ENCODE measurements at regions not wholly inside any gene's neighbourhood (a gene's known extent, or its start where the extent isn't known, plus 50 kb on each side); places are given as distances from the start of the nearest gene placed in this dataset.

DNA sequence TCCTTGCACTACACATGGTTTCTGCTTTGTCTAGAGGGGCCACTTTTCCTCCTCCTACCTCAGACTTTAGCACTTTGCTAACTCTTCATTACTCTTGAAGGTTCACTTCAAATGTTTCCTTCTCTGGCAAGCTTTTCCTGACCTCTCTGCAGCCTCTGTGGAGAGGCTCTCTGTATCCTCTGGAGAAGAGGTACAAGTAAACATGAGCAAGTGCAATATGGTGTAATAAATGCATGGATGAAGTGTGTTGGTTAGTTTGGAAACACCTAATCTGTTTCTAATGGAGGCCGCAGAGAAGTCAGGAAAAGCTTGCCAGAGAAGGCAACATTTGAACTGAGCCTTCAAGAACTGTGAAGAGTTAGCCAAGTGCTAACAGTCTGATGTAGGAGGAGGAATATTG, 329.3 kb downstream of the GRIN2B start:
- no peaks in the 10 kb centered on the region for H3K36me3 Mint-ChIP-seq
- H3K4me1 Mint-ChIP-seq (ENCODE audit: low read depth) = no peaks in the 10 kb centered on the region
- peaks cover 3% of the 10 kb centered on the region for H3K27me3 Mint-ChIP-seq
- H3K9me3 Mint-ChIP-seq (ENCODE audit: low read depth) = no peaks in the 10 kb centered on the region
- no peak overlapping the region for H3K27ac Mint-ChIP-seq
- H3K4me3 Mint-ChIP-seq = no peak overlapping the region

DNA sequence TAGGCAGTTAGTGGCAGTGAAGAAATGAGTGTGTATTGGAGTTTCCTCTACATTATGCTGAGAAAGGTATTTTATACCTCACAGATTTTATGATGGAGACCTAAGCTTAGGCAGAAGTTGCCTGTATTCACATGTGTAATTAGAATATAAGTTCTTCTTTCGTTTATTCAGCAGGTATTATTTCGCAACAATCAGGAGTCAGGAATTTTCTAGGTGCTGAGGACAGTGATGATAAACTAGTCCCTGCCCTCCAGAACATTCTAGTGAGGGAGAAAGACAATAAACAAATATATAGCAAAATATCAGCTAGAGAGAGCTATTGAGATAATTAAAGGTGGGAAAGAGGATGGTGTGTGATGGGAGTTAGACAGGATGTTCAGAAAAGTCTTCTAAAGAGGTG, 345.7 kb downstream of the GRIN2B start:
- H3K27ac Mint-ChIP-seq = no peak overlapping the region
- no peaks in the 10 kb centered on the region for H3K9me3 Mint-ChIP-seq (ENCODE audit: low read depth)
- no peaks in the 10 kb centered on the region for H3K4me1 Mint-ChIP-seq (ENCODE audit: low read depth)
- H3K36me3 Mint-ChIP-seq = no peaks in the 10 kb centered on the region
- peaks cover 10% of the 10 kb centered on the region for H3K27me3 Mint-ChIP-seq
- H3K4me3 Mint-ChIP-seq = no peak overlapping the region

DNA sequence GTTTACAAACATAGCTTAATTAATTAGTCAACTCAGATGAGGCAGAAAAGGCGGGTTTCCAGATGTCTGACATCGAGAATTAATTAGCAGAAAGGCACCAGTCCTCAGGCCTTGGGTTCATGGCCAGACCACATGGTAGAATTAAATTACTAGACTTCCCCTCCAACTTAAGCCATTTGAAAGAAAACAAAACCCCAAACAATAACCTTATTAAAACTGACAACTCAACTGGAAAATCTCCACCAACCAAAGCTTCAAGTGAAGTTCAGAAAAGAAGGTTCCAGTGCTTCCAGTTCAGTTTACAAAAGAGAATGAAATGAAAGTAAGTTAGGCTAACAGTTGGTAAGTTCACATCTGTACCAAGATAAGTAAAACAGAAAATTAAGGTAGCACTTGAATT, 349.5 kb downstream of the GRIN2B start:
- H3K4me3 Mint-ChIP-seq = no peak overlapping the region
- no peak overlapping the region for H3K27ac Mint-ChIP-seq
- peaks cover 8% of the 10 kb centered on the region for H3K27me3 Mint-ChIP-seq
- H3K36me3 Mint-ChIP-seq = no peaks in the 10 kb centered on the region
- H3K9me3 Mint-ChIP-seq (ENCODE audit: low read depth) = no peaks in the 10 kb centered on the region
- H3K4me1 Mint-ChIP-seq (ENCODE audit: low read depth) = no peaks in the 10 kb centered on the region

DNA sequence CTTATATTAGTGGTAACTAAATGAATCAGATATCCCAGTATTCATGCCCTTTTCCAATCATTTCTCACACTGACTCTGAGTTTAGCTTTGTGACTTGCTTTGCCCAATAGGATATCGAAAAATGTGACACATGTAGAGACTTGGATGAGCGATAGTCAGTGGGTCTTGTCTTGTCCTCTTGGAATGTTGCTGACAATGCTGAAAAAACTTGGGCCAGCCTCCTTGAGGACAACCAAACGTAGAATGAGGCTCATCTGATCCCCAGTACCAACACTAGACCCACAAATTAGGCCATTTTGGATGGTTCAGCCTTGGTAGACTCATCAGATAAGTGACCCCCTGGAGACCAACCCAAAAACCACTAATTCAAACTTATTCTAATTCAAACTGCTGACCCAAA, 351.0 kb downstream of the GRIN2B start:
- Mint-ChIP-seq H3K4me3 (no peak overlapping the region), H3K36me3 (no peaks in the 10 kb centered on the region), H3K27ac (no peak overlapping the region), H3K27me3 (peaks cover 8% of the 10 kb centered on the region), H3K4me1 (ENCODE audit: low read depth) (no peaks in the 10 kb centered on the region), H3K9me3 (ENCODE audit: low read depth) (no peaks in the 10 kb centered on the region)

DNA sequence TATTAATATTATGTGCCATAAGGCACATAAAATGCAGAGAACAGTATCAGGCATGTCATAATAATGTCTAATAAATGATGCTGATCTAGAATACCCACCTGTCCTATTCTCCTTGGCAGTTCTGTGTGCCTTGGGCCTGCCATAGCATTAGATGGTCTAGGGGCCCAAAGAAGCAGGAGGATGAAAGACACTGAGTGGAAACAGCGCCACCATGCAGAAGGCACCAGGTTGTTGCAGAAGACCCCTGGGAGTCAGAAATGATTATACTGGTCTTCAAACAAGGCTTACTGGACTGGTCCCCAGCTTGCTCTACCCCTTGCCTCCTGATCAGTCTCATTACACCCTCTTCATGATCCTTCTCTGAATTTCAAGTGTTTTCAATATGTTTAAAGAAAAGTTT, 353.3 kb downstream of the GRIN2B start:
- no peaks in the 10 kb centered on the region for H3K4me1 Mint-ChIP-seq (ENCODE audit: low read depth)
- no peaks in the 10 kb centered on the region for H3K36me3 Mint-ChIP-seq
- H3K27ac Mint-ChIP-seq = no peak overlapping the region
- H3K9me3 Mint-ChIP-seq (ENCODE audit: low read depth) = no peaks in the 10 kb centered on the region
- no peak overlapping the region for H3K4me3 Mint-ChIP-seq
- H3K27me3 Mint-ChIP-seq = peaks cover 2% of the 10 kb centered on the region

DNA sequence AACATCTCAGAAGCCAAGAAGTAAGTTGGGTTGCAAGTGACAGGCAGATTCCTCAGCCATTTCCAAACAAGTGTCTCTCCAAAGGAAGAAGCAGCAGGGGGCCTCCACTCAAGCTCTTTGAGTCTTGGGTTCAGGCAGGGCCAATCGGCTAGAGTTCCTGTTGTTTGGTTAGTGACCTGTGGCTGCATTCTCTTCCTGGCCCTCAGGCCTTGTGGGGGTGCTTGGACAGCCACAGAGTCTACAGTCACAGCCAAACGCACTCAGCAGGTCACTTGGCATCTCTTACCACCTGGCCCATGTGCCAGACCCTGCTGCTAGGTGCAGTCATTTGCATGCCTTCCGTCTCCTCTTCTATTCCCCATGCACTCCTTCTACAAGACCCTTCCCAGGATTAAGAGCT, 353.9 kb downstream of the GRIN2B start:
- Mint-ChIP-seq H3K27ac (no peak overlapping the region), H3K27me3 (peaks cover 2% of the 10 kb centered on the region), H3K9me3 (ENCODE audit: low read depth) (no peaks in the 10 kb centered on the region)

DNA sequence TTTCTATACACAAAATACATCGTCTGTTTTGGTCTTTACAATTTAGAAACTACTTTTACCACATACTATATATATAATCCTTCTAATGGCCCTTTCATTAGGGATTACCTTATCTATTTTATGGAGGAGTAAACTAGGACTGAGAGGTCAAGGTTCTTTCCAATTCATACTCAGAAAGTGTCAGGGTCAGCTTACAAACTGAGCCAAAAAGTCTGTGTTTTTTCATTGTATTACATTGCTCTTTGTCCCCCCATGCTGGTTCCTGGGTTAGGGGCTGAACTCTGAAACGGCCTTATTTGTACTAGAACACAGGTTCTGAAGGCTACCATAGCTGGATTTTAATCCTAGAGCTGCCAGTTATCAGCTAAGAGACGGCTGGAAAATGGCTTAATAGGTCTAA, 368.1 kb downstream of the GRIN2B start:
- Mint-ChIP-seq H3K4me3 (no peak overlapping the region), H3K9me3 (ENCODE audit: low read depth) (no peaks in the 10 kb centered on the region), H3K27ac (no peak overlapping the region), H3K4me1 (ENCODE audit: low read depth) (no peaks in the 10 kb centered on the region), H3K27me3 (no peaks in the 10 kb centered on the region), H3K36me3 (no peaks in the 10 kb centered on the region)

More for the DNA sequence above, 353.9 kb downstream of the GRIN2B start:
- no peak overlapping the region for H3K4me3 Mint-ChIP-seq
- H3K36me3 Mint-ChIP-seq = no peaks in the 10 kb centered on the region
- no peaks in the 10 kb centered on the region for H3K4me1 Mint-ChIP-seq (ENCODE audit: low read depth)

DNA sequence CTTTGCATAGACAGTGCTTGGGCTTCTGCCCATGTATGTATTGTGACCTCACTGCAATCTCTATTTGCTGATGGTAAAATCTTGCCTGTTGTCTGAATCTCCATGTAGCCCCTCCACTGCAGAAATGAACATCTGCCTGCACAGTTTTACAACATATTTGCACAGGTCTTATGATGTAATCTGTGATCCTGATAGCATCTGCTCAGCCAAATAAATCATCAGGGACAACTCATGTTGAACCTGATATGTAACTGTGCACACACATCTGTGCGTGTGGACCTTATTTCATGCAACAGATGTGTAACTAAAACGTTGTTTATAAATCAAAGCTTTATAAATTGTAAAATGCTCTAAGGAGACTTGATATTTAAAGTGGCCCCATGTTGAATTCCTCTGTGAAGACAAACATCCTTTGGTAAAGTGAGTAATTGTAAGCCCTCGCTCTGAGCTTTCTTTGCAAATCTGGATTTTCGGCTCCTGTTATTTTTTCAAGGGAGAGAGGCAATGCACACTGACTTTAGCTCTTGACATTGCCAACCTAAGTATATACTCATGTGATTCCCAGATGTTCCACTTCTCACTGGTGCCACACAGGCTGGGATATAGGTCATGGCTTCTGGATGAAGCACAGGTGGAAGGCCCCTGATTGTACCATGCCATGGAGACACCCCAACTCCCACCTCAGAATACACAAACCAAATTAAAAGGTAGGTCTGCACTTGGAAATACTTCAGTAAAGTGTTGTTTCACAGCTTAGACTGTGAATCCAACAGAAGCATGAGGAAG, 371.3 kb downstream of the GRIN2B start:
- Mint-ChIP-seq H3K9me3 (ENCODE audit: low read depth) (no peaks in the 10 kb centered on the region), H3K4me3 (no peak overlapping the region), H3K27ac (no peak overlapping the region), H3K36me3 (no peaks in the 10 kb centered on the region), H3K27me3 (peaks cover 4% of the 10 kb centered on the region), H3K4me1 (ENCODE audit: low read depth) (no peaks in the 10 kb centered on the region)

DNA sequence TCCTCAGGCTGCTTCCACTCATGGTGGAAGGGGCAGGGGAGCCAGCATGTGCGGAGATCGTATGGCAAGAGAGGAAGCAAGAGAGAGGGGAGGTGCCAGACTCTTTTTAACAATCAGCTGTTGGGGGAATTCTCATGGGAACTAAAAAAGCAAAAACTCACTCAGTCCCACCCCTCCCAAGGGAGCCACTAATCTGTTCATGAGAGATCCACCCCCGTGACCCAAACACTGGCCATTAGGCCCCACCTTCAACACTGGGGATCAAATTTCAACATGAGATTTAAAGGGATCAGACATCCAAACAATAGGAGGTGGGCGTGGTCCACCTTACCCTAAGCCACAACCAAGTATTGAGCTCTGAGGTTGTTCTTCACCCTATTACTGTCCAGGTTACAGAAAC, 375.1 kb downstream of the GRIN2B start:
- Mint-ChIP-seq H3K9me3 (ENCODE audit: low read depth) (no peaks in the 10 kb centered on the region), H3K27me3 (peaks cover 4% of the 10 kb centered on the region), H3K36me3 (no peaks in the 10 kb centered on the region), H3K4me3 (no peak overlapping the region), H3K4me1 (ENCODE audit: low read depth) (no peaks in the 10 kb centered on the region), H3K27ac (no peak overlapping the region)

DNA sequence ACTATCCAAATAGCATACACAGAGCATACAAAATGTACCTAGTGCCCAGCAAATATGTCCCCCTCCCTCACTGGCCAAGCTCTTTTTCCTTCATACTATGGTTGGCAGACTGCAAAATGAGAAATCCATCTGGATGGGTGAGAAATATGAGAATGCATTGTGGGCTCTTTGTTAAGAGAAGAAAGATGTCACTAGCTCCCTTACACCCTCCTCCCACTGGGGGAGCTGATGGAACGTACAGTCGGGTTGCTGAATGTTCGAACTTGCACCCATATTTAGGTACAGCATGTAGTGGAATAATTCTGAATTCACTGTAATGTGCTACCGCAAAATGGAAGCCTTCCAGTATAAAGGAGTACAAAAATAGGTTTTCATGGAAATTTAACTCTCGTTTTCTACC, 377.4 kb downstream of the GRIN2B start:
- no peaks in the 10 kb centered on the region for H3K36me3 Mint-ChIP-seq
- H3K27ac Mint-ChIP-seq = no peak overlapping the region
- H3K27me3 Mint-ChIP-seq = peaks cover 4% of the 10 kb centered on the region
- H3K4me3 Mint-ChIP-seq = no peak overlapping the region
- H3K9me3 Mint-ChIP-seq (ENCODE audit: low read depth) = no peaks in the 10 kb centered on the region
- H3K4me1 Mint-ChIP-seq (ENCODE audit: low read depth) = no peaks in the 10 kb centered on the region

DNA sequence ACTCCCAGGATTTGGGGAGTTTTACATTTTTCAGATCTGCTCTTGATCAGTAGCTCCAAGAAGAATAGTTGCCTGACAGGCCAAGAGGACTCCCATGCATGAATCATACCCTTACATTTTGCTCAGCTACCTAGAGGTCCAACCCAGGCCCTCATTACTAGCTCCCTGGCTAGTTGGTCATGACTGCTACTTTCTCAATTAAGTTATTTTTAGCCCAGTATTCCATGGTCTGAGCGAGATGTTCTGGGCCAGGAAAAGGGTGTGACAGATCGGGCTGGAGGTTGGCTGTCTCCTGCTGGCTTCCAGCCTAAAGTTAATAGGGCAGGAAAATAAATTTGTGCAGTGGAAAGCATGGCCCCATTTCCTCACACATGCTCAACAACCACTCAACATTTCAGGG, 379.2 kb downstream of the GRIN2B start:
- Mint-ChIP-seq H3K27ac (no peak overlapping the region), H3K27me3 (peaks cover 4% of the 10 kb centered on the region), H3K36me3 (no peaks in the 10 kb centered on the region), H3K9me3 (ENCODE audit: low read depth) (no peaks in the 10 kb centered on the region), H3K4me1 (ENCODE audit: low read depth) (no peaks in the 10 kb centered on the region), H3K4me3 (no peak overlapping the region)

DNA sequence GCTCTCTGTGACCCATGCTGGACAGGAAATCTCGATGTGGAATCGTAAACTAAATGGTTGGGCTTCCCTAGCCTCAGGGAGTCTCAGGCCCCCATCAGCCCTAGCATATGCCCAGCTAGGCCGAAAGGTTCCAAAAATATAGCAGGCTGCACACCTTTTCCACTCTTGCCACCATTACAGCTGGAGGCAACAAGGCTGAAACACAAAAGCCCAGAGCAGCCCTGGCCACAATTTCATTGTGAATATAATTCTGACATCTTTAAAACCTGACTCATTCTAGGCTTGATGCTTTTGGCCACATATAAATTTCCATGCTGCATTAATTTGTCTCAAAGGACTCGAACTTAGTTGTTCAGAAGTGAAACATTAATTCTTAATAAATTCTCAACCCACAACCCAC, 382.2 kb downstream of the GRIN2B start:
- no peaks in the 10 kb centered on the region for H3K9me3 Mint-ChIP-seq (ENCODE audit: low read depth)
- no peak overlapping the region for H3K4me3 Mint-ChIP-seq
- no peaks in the 10 kb centered on the region for H3K36me3 Mint-ChIP-seq
- H3K4me1 Mint-ChIP-seq (ENCODE audit: low read depth) = no peaks in the 10 kb centered on the region
- H3K27ac Mint-ChIP-seq = no peak overlapping the region
- no peaks in the 10 kb centered on the region for H3K27me3 Mint-ChIP-seq

DNA sequence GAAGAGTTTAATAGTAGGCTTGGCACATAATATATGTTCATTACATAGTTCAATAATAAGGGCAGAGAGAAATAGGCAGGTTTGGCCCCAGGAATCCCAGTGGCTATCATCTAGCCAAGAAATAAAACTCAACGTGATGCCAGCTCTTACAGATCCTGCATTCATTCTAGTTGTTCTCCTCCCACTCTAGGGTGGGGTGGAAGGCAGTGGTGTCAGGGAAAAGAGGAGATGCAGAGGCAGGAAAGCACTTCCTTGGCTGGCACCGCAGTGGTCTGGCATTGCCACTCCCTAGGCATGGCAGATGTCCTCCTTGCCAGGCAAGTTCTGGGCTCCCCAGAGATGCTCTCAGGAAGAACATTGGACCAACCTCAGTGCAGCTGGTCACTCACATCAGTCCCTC, 383.6 kb downstream of the GRIN2B start:
- Mint-ChIP-seq H3K9me3 (ENCODE audit: low read depth) (no peaks in the 10 kb centered on the region), H3K4me3 (no peak overlapping the region), H3K4me1 (ENCODE audit: low read depth) (no peaks in the 10 kb centered on the region), H3K27me3 (no peaks in the 10 kb centered on the region), H3K36me3 (no peaks in the 10 kb centered on the region), H3K27ac (no peak overlapping the region)

DNA sequence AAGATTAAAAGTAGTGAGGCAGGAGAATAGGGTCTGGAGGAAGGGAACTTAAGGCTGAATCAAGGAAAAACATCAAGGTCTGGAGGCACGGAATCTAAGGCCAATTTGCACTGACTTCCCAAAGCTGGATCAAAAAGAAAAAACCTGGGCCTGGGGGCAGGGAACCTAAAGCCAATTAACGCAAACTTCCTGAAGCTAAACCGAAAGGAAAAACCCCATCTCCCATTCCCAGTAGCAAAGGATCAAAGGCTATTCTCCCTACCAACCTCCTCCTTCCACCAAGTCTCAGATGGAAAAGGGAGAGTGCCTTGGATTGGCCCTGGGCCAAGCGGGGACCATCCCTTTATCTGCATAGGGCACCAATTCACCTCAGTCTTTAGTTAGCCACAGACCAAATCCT, 384.2 kb downstream of the GRIN2B start:
- Mint-ChIP-seq H3K27ac (no peak overlapping the region), H3K9me3 (ENCODE audit: low read depth) (no peaks in the 10 kb centered on the region), H3K36me3 (no peaks in the 10 kb centered on the region), H3K4me1 (ENCODE audit: low read depth) (no peaks in the 10 kb centered on the region), H3K27me3 (no peaks in the 10 kb centered on the region), H3K4me3 (no peak overlapping the region)

DNA sequence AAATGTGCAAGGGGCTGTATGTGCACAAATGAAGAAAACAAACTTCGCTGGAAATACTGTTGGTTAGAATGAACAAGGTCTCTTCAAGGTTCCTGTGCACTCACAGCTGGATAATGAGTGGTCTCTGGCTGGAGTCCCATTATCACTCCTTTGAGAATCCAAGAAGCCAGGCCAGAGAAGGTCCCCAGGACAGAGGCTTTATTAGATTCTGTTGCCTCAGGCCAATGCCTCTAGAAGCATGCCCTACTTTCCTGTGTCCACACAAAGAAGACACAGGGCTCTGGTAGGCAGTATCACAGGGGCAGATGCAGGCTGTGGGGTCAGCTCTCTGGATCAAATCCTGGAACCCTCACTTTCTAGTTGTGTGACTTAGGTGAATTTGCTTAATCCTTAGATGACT, 384.7 kb downstream of the GRIN2B start:
- H3K4me3 Mint-ChIP-seq = no peak overlapping the region
- H3K36me3 Mint-ChIP-seq = no peaks in the 10 kb centered on the region
- H3K9me3 Mint-ChIP-seq (ENCODE audit: low read depth) = no peaks in the 10 kb centered on the region
- H3K27ac Mint-ChIP-seq = no peak overlapping the region
- H3K27me3 Mint-ChIP-seq = no peaks in the 10 kb centered on the region
- H3K4me1 Mint-ChIP-seq (ENCODE audit: low read depth) = no peaks in the 10 kb centered on the region
